ENCODE measurements at regions not wholly inside any gene's neighbourhood (a gene's known extent, or its start where the extent isn't known, plus 50 kb on each side); places are given as distances from the start of the nearest gene placed in this dataset.

GRCh38 chr12:123096182-123096581 lies 54.7 kb downstream of the PITPNM2 start:
- in situ Hi-C loops (cut with MboI; ENCODE audit: low pct_unique_long_range_greater_than_20kb, low sequenced_read_pairs, unreplicated experiment): no loop called here
- DNase-seq (ENCODE audit: low spot score): no peak
- no peak for TF ChIP-seq CTCF (IDR thresholded peaks at IDR 0.05; ENCODE audit: extremely low read depth, insufficient read depth, missing control alignments)

GRCh38 chr12:123095078-123095881 lies 55.6 kb downstream of the PITPNM2 start:
- no peak for TF ChIP-seq CTCF (IDR thresholded peaks at IDR 0.05; ENCODE audit: extremely low read depth, insufficient read depth, missing control alignments)
- in situ Hi-C loops (cut with MboI; ENCODE audit: low pct_unique_long_range_greater_than_20kb, low sequenced_read_pairs, unreplicated experiment): no loop called here
- DNase-seq (ENCODE audit: low spot score): no peak

- in situ Hi-C loops (cut with MboI; ENCODE audit: low pct_unique_long_range_greater_than_20kb, low sequenced_read_pairs, unreplicated experiment): no loop called here
- no peak for DNase-seq (ENCODE audit: low spot score)
- no peak for TF ChIP-seq CTCF (IDR thresholded peaks at IDR 0.05; ENCODE audit: extremely low read depth, insufficient read depth, missing control alignments)
Observed at GRCh38 chr12:123094349-123095077, 56.4 kb downstream of the PITPNM2 start.

- no peak for TF ChIP-seq CTCF (IDR thresholded peaks at IDR 0.05; ENCODE audit: extremely low read depth, insufficient read depth, missing control alignments)
- DNase-seq (ENCODE audit: low spot score): no peak
- in situ Hi-C loops (cut with MboI; ENCODE audit: low pct_unique_long_range_greater_than_20kb, low sequenced_read_pairs, unreplicated experiment): no loop called here
Observed at GRCh38 chr12:123092866-123093265, 58.0 kb downstream of the PITPNM2 start.

- in situ Hi-C loops (cut with MboI; ENCODE audit: low pct_unique_long_range_greater_than_20kb, low sequenced_read_pairs, unreplicated experiment): no loop called here
- no peak for DNase-seq (ENCODE audit: low spot score)
- no peak for TF ChIP-seq CTCF (IDR thresholded peaks at IDR 0.05; ENCODE audit: extremely low read depth, insufficient read depth, missing control alignments)
Observed at GRCh38 chr12:123091230-123092150, 59.4 kb downstream of the PITPNM2 start.

All from GM13977 (cell line).